GM21526 (cell line): ENCODE measurements at regions not wholly inside any gene's neighbourhood (a gene's known extent, or its start where the extent isn't known, plus 50 kb on each side); places are given as distances from the start of the nearest gene placed in this dataset.

Source experiments
- ATAC-seq: cut with Tn5 transposase; IDR thresholded peaks from one replicate; pipeline ENCODE4 v1.9.1; 2021; ENCODE audit warnings: moderate library complexity; ENCODE audit not compliant: unreplicated experiment, low FRiP score

DNA sequence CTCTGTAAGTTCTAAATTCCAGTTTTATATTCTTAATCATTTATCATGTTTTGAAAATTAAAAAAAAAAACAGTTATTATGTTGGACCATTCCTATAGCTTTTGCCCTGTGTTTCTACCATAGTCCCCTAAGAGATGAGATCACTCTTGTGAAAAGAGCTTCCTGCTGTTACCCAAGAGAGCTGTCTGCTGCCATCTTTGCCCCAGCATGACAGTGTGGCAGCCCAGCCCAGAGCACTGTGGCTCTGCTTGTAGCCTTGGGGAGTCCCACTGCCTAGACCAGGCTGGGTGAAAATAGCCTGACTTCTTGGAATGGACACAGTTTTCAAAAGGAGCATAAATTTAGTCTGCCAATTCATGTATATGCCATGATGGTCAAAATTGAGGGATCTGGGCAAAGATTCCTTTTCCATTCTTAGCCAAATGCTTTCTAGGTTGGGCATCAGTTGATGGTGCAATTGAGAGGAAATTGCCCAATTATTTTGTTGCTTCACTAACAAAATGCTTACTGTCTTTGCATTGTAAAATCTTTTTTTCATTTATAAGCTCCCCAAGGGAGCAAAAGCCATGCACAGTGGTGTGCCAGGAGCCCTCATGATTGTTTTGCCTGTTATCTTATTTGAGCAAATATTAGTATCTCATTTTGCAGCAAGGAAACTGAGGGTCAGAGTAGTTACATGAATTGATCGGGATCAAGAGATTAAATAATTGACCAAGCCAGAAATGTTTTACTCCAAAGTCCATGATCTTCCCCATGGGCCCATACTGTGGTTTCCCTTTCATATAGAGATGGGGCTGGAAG, 72.8 kb downstream of the ETS2 start:
- no peak for ATAC-seq

DNA sequence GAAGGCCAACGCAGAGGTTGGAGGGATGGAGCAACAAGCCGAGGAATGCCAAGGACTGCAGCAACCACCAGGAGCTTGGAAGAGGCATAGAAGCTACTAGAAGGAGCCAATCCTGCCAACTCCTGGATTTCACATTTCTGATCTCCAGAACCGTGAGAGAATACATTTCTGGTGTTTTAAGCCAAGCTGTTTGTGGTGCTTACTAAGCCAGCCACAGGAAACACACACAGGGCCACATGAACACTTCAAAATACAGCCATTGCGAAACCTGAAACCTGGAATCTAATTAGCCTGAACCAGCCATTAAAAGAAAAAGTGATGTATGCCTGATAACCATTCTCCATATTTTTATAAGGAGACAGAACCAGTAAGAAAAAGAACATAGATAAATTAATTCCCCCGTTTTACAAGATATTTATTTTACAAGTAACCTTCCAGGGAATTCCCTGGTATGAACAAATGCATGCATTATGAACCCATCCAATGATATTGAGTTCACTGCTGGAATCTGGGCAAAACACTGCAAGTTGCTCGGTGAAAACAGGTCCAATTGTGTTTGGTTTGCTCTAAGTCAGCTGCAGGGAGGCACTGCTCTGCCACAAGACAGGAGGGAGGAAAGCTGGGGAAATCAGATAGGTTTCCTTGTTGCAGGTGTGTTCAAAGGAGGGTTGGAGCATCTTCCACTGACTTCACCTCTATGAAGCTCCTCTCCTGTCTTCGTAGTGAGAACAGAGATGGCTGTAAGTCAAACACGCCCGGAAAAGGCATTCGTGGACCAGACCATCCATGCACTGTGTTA, 70.2 kb downstream of the ETS2 start:
- no peak for ATAC-seq
